C4-2B (cell line): ENCODE measurements at regions not wholly inside any gene's neighbourhood (a gene's known extent, or its start where the extent isn't known, plus 50 kb on each side); places are given as distances from the start of the nearest gene placed in this dataset.

ENCODE experiments used
- H3K27ac ChIP-seq: fragments of 450-650 bp; 2 replicates; pipeline ENCODE4 v1.5.1; 2017
- ZFX ChIP-seq: fragments of 450-650 bp; IDR thresholded peaks from 2 replicates; pipeline ENCODE4 v1.6.1; 2017
- TF ChIP-seq, protein P1 (sequence below): fragments of 450-650 bp; conservative IDR thresholded peaks from 2 replicates; pipeline ENCODE4 v1.5.1; 2017; ENCODE audit warnings: mild to moderate bottlenecking

DNA sequence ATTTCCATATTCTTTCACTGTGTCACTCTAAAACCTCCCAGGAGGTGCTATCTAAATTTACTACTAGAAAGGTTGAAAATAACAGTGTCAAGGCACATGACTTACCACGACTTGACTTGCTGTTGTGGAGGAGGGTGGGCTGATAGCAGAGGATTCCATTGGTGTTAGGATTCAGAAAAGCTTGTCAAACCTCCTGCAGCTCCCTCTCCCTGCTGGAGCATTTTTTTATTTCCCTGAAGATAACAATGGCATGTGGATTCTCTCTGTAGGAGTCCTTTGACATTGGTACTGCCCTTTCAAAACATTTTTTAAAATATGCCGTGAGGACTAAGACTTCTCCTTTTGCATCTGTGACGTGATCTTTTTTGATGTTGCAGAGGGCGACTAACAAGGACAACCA, 696.9 kb upstream of the GYPC start:
- H3K27ac ChIP-seq, result no peak overlapping the region
- TF ChIP-seq, protein P1, sequence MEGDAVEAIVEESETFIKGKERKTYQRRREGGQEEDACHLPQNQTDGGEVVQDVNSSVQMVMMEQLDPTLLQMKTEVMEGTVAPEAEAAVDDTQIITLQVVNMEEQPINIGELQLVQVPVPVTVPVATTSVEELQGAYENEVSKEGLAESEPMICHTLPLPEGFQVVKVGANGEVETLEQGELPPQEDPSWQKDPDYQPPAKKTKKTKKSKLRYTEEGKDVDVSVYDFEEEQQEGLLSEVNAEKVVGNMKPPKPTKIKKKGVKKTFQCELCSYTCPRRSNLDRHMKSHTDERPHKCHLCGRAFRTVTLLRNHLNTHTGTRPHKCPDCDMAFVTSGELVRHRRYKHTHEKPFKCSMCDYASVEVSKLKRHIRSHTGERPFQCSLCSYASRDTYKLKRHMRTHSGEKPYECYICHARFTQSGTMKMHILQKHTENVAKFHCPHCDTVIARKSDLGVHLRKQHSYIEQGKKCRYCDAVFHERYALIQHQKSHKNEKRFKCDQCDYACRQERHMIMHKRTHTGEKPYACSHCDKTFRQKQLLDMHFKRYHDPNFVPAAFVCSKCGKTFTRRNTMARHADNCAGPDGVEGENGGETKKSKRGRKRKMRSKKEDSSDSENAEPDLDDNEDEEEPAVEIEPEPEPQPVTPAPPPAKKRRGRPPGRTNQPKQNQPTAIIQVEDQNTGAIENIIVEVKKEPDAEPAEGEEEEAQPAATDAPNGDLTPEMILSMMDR, result no peak
- TF ChIP-seq ZFX, result no peak

DNA sequence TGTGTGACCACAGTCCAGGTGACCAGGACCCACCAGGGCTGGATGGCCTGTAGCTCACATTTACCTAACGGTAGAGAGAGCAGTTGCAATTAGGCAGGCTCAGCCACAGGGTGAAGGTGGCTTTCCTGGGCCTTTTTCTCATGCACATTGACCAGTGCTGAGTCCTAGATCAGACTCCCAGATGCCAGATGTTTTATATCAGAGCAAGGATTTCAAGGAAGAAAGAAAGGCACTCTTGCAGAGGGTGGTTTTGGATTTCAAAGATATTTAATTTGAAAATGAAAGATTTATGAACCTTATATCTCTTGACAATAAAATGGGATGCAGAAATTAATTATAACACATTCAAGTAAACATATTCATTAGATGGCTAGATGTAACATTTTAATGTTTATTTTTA, 694.2 kb upstream of the GYPC start:
- TF ChIP-seq, protein P1, result no peak
- TF ChIP-seq ZFX, result no peak
- H3K27ac ChIP-seq, result no peak overlapping the region

DNA sequence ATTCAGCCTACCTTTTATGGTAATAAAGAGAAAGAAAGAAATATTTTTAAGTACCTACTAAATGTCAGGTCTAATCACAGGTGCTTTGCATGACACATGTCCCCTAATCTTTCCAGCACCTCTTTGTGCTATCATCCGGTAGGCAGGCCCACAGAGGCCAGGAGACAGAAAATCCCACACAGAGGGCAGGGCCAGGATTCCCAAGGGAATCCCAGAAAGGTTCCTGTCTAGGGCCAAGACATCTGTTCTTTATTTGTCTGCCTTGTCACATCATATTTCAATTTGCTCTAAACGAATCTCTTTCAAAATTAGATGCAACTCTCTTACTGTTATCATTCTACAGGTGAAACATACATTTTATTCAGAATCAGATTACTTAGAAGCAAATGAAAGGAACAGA, 676.1 kb upstream of the GYPC start:
- TF ChIP-seq, protein P1, result no peak
- TF ChIP-seq ZFX, result no peak
- H3K27ac ChIP-seq, result no peak overlapping the region

DNA sequence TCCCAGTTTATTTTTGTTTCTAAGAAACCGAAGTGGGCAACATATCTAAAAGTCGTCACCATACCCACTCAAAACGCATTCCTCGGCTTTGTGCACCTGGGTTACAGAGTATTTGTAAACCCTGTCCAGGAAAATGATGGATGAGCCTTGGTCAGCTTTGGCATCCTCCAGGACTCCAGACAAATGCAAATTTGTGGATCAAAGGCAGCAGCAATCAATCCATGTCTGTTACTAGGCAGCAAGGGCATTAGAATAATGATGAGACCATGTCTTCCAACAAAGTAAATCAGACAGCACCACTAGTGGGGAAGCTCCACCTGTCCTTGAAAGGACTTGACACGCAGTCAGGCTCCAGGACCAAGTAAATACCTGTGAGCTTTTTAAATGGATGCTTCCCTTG, 672.6 kb upstream of the GYPC start:
- no peak overlapping the region for H3K27ac ChIP-seq
- TF ChIP-seq ZFX, result no peak

DNA sequence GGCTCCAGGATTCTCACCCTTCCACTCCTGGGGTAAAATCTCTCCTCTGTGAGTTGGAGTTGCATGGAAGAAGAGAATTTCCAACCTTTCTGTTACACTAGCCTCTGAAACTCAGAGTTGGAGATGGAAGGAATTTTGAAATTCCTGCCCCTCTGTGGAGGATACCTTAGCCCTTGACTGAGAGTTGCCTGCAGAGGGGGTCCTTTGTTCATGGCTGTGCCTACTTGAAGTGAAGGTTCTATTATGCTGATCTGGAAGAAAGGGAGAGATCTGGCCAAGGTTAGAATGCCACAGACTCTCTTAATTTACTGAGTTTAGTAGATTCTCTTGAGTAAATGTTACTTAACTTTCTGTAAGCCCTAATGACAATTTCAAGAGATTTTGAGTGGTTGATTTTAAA, 626.6 kb upstream of the GYPC start:
- TF ChIP-seq ZFX, result no peak
- TF ChIP-seq, protein P1, result no peak

DNA sequence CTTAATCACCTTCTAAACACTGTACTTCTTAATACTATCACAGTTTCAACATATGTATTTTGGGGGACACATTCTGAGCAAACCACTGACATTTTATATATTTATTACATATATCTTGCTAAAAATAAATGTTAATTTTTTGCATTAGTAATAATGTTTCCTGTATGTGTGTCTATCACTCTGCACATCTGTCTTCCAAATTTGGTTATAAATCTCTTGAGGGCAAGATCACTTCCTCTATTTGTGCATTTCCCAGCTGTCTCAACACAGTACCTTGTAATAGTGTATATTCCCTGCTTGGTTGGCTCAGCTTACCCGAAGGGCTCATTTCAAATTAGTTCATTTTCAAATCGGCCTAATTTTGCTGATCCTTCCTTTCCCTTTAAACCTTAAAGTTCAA, 617.1 kb upstream of the GYPC start:
- H3K27ac ChIP-seq, result no peak overlapping the region
- no peak for TF ChIP-seq ZFX
- TF ChIP-seq, protein P1, result no peak

More for the DNA sequence above, 626.6 kb upstream of the GYPC start:
- no peak overlapping the region for H3K27ac ChIP-seq

DNA sequence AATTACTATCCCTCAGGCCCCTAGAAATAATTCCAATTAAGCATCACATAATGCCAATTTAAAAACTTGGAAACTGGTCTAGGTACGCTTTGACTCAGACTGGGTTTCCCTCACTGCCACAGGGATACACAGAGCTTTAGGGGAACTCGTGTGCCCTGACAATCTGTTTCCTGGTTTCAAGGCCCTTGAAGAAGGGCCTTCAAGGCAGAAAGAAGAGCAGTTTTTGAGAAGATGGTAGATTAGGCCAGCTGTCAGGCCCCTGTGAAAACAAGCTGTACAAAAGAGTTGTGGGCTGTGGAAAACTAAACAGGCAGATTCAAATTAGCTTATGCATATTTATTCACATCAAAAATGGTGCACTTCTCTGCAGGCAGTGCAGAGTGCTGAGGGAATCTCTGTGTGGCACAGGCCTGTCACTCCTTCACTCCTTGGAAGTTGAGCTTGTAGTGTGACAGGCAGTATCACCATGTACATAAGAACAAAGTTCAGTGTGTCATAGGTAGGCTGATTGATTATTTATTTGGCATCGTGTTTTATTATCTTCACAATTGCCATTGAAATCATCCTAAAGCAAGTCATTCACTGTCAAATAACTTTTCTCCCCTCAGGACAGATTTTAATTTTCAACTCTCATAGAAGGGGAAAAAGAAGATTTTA, 614.4 kb upstream of the GYPC start:
- TF ChIP-seq, protein P1, result no peak
- no peak for TF ChIP-seq ZFX
- no peak overlapping the region for H3K27ac ChIP-seq

DNA sequence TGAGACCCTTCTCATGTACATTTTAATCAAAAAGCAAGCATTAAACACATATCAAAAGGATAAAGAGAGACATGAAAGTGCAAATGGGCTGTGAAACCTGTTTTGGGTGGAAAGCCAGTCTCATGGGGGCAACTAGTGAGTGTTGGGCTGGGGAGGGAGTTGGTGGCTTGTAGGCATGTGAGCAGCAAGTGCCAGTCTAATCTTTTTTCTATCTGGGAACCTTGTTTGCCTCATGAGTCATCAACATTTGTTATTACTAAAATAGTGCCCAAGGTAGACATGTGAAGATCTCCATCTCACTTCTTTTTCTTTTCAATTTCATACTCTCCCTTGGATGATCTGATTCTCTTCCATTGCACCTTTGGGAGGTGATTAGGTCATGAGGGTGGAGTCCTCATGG, 613.9 kb upstream of the GYPC start:
- TF ChIP-seq ZFX, result no peak
- TF ChIP-seq, protein P1, result no peak

More for the DNA sequence above, 613.9 kb upstream of the GYPC start:
- H3K27ac ChIP-seq, result no peak overlapping the region
